Left ventricle myocardium inferior (tissue), 1 donor: ENCODE measurements at regions not wholly inside any gene's neighbourhood (a gene's known extent, or its start where the extent isn't known, plus 50 kb on each side); places are given as distances from the start of the nearest gene placed in this dataset.

Experiments
- DNase-seq: peaks from one replicate; pipeline ENCODE4 v3.0.0-alpha.2; 2020
- H3K27ac ChIP-seq: fragments of 200-600 bp; replicated peaks from 2 replicates; pipeline ENCODE4 v1.8.0; 2021
- H3K27me3 ChIP-seq: fragments of 200-600 bp; 2 replicates; pipeline ENCODE4 v1.8.0; 2021; ENCODE audit warnings: low read depth
- H3K36me3 ChIP-seq: fragments of 200-600 bp; 2 replicates; pipeline ENCODE4 v1.8.0; 2021
- H3K4me1 ChIP-seq: fragments of 200-600 bp; 2 replicates; pipeline ENCODE4 v1.8.0; 2021
- H3K4me3 ChIP-seq: fragments of 200-600 bp; 2 replicates; pipeline ENCODE4 v1.8.0; 2021; ENCODE audit warnings: mild to moderate bottlenecking, moderate library complexity
- H3K9me3 ChIP-seq: fragments of 200-600 bp; replicated peaks from 2 replicates; pipeline ENCODE4 v1.8.0; 2021
- intact Hi-C: fragments of 100-400 bp; cut with micrococcal nuclease; formaldehyde crosslinking; loops from one replicate; pipeline ENCODE4 v1.11.0; 2022
- TF ChIP-seq, protein P1 (sequence below): fragments of 200-600 bp; IDR thresholded peaks from 2 replicates; pipeline ENCODE4 v1.8.0; 2021; ENCODE audit warnings: antibody characterized with exemption, mild to moderate bottlenecking, borderline replicate concordance
- donor health status: DM: no; HTN: yes; CAD: no; lungs with severe emphysema.

DNA sequence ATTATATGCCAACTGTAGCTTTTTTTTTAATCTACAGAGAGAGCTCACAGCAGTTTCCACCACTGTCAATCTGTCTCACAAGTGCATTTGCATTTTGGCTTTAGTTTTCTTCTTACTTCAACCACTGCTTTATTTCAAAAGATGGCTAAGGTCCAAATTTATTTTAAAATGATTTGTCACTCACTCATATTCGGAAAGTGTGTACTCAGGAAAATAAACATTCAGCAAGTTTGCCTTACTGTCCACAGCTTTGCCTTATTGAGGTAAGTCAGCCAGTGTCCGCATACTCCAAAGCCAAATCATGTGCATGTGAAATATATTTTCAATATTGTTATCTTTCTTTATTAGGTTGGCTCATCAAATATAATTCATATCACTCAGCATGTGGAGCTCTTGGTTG, 240.7 kb upstream of the ARHGEF26 start:
- H3K27ac ChIP-seq = no peak overlapping the region
- TF ChIP-seq, protein P1, sequence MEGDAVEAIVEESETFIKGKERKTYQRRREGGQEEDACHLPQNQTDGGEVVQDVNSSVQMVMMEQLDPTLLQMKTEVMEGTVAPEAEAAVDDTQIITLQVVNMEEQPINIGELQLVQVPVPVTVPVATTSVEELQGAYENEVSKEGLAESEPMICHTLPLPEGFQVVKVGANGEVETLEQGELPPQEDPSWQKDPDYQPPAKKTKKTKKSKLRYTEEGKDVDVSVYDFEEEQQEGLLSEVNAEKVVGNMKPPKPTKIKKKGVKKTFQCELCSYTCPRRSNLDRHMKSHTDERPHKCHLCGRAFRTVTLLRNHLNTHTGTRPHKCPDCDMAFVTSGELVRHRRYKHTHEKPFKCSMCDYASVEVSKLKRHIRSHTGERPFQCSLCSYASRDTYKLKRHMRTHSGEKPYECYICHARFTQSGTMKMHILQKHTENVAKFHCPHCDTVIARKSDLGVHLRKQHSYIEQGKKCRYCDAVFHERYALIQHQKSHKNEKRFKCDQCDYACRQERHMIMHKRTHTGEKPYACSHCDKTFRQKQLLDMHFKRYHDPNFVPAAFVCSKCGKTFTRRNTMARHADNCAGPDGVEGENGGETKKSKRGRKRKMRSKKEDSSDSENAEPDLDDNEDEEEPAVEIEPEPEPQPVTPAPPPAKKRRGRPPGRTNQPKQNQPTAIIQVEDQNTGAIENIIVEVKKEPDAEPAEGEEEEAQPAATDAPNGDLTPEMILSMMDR = no peak
- H3K36me3 ChIP-seq = no peaks in the 10 kb centered on the region
- intact Hi-C loops = no loop called here
- H3K9me3 ChIP-seq = peaks cover 6% of the 10 kb centered on the region
- H3K4me3 ChIP-seq = no peak overlapping the region
- H3K4me1 ChIP-seq = no peaks in the 10 kb centered on the region
- DNase-seq = no peak
- no peaks in the 10 kb centered on the region for H3K27me3 ChIP-seq

DNA sequence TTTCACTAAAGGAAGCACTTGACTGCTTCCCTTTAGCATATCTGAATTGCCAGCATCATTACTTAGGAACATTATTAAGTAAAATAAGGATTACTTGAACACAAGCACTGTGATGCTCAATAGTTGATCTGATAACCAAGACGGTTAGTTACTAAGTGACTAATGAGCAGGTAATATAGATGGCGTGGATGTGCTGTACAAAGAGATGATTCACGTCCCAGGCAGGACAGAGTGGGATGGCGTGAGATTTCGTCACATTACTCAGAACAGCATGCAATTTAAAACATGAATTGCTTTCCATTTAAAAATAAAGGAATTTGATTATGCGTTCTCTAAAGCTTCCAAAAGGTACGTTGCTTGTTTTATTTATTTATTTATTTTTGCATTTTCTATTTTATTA, 240.0 kb upstream of the ARHGEF26 start:
- intact Hi-C loops = no loop called here
- no peaks in the 10 kb centered on the region for H3K27me3 ChIP-seq
- no peaks in the 10 kb centered on the region for H3K36me3 ChIP-seq
- DNase-seq = no peak
- TF ChIP-seq, protein P1 = no peak
- H3K27ac ChIP-seq = no peak overlapping the region
- H3K4me3 ChIP-seq = no peak overlapping the region
- H3K9me3 ChIP-seq = no peaks in the 10 kb centered on the region
- H3K4me1 ChIP-seq = no peaks in the 10 kb centered on the region

DNA sequence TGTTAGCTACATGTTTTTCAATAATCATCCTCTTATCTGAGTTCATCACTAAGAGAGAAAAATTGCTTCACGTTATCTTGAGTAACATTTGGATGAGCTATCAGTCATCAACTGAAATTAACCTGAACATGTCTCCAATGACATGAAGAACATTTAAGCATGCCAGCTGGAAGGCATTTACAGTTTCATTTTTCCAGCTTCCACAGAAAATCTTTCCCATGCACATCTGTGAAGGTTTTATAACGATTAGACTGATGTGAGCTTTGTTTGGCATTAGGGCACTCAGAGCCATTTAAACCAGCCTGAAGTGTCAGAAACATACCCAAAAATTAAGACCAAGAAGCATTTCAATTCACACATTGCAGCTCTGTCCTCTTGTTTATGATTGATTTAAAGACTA, 235.8 kb upstream of the ARHGEF26 start:
- intact Hi-C loops = no loop called here
- TF ChIP-seq, protein P1 = no peak
- no peak for DNase-seq
- no peak overlapping the region for H3K4me3 ChIP-seq
- H3K27ac ChIP-seq = no peak overlapping the region
- H3K36me3 ChIP-seq = no peaks in the 10 kb centered on the region
- H3K4me1 ChIP-seq = no peaks in the 10 kb centered on the region
- no peaks in the 10 kb centered on the region for H3K27me3 ChIP-seq
- H3K9me3 ChIP-seq = no peaks in the 10 kb centered on the region

DNA sequence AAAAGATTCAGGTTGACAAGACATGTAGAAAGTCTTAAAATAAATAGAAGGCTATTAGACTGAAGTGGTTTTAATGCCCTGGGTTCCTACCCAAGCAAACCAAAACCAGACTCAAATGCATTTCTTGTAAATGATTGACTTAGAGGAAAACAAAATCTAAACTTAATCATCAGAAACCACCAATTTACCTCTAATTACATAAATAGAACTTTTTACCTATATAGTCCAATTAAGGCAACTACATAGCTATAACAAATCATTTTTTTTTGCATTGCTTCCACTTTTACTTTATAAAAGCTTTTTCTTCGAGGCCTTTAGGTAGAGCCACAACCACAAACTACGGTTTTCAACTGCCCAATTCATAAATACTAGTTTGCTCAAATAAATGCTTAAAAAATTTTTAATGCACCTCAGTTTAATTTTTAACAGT, 231.3 kb upstream of the ARHGEF26 start:
- H3K27ac ChIP-seq = no peak overlapping the region
- TF ChIP-seq, protein P1 = no peak
- H3K4me1 ChIP-seq = no peaks in the 10 kb centered on the region
- no peak overlapping the region for H3K4me3 ChIP-seq
- DNase-seq = no peak
- intact Hi-C loops = no loop called here
- no peaks in the 10 kb centered on the region for H3K27me3 ChIP-seq
- H3K36me3 ChIP-seq = no peaks in the 10 kb centered on the region
- no peaks in the 10 kb centered on the region for H3K9me3 ChIP-seq

DNA sequence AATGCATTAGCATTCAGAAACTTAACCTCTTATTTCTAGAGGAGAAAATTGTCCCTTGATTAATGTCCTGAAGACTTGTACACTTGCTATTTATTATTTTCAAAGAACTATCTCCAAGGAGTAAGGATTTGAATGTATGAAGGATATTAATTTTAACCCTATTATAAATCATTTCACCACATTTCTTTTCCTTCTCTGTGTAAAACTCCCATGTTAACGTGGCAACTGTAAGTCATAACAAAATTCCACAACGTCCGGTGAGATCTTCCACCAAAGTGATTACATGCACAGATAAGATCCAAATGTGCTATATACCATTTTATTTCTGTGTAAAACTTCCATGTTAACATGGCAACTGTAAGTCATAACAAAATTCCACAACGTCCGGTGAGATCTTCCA, 229.1 kb upstream of the ARHGEF26 start:
- no peak overlapping the region for H3K4me3 ChIP-seq
- no peaks in the 10 kb centered on the region for H3K27me3 ChIP-seq
- DNase-seq = no peak
- H3K9me3 ChIP-seq = no peaks in the 10 kb centered on the region
- TF ChIP-seq, protein P1 = no peak
- no peaks in the 10 kb centered on the region for H3K36me3 ChIP-seq
- no peaks in the 10 kb centered on the region for H3K4me1 ChIP-seq
- no peak overlapping the region for H3K27ac ChIP-seq
- intact Hi-C loops = no loop called here

DNA sequence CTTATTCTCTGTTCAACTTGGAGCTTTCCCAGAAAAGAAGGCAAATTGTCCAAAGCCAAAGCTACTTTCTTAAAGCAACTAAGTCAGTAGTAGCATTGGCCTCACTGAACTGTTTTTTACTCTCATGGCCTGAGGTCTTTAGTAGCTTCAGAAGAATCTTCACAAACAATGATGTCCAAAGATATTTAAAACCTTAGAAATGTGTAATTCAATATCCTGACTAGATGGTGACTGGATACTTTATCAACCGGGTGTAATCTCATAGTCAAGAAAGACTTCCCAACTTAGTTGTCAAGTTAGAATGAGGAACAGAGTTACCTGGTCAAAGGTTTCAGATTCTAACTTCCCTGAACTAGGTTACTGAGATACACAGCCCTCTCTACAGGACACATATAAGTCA, 226.3 kb upstream of the ARHGEF26 start:
- TF ChIP-seq, protein P1 = no peak
- Histone ChIP-seq H3K27ac (no peak overlapping the region), H3K9me3 (no peaks in the 10 kb centered on the region), H3K27me3 (no peaks in the 10 kb centered on the region), H3K4me3 (no peak overlapping the region), H3K4me1 (no peaks in the 10 kb centered on the region), H3K36me3 (no peaks in the 10 kb centered on the region)
- DNase-seq = no peak
- intact Hi-C loops = no loop called here
